Mesenchymal stem cell (in vitro differentiated cells and primary cell): ENCODE measurements at regions not wholly inside any gene's neighbourhood (a gene's known extent, or its start where the extent isn't known, plus 50 kb on each side); places are given as distances from the start of the nearest gene placed in this dataset.
"Not testable (repeated sequence)": the region's sequence is repeated elsewhere in the genome, so short reads cannot be mapped to it uniquely, and the experiment has no call there.

Experiments used
- DNase-seq: peaks from one replicate; pipeline ENCODE4 v3.0.0-alpha.2; 2013
- H2AFZ ChIP-seq: one replicate; pipeline ENCODE4 v1.6.1; 2013; ENCODE audit warnings: low read depth, mild to moderate bottlenecking, control low read depth, inconsistent platforms, low read length, moderate library complexity
- H2AK5ac ChIP-seq: 2 replicates; pipeline ENCODE4 v1.6.1; 2013; ENCODE audit warnings: low read length, moderate library complexity, mild to moderate bottlenecking, inconsistent platforms; ENCODE audit not compliant: severe bottlenecking
- H2BK120ac ChIP-seq: one replicate; pipeline ENCODE4 v1.6.1; 2013; ENCODE audit warnings: low read depth, mild to moderate bottlenecking, inconsistent platforms, low read length, moderate library complexity
- H2BK12ac ChIP-seq, 2 experiments: one replicate each; pipeline ENCODE4 v1.6.1; 2013; ENCODE audit warnings: inconsistent platforms in 2 of 2, low read length in 2 of 2, mild to moderate bottlenecking in 2 of 2, moderate library complexity in 2 of 2, control low read depth in 1 of 2
- H2BK15ac ChIP-seq: one replicate; pipeline ENCODE4 v1.6.1; 2013; ENCODE audit warnings: mild to moderate bottlenecking, low read depth, inconsistent platforms; ENCODE audit not compliant: poor library complexity, severe bottlenecking
- H2BK5ac ChIP-seq: 2 replicates; pipeline ENCODE4 v1.6.1; 2013; ENCODE audit warnings: low read depth, mild to moderate bottlenecking, low read length, control low read depth, inconsistent platforms; ENCODE audit not compliant: poor library complexity, severe bottlenecking
- H3K14ac ChIP-seq, 2 experiments: one replicate each; pipeline ENCODE4 v1.6.1; 2013; ENCODE audit warnings: inconsistent platforms in 2 of 2, low read length in 2 of 2, control low read depth in 1 of 2, mild to moderate bottlenecking in 1 of 2, moderate library complexity in 1 of 2
- H3K18ac ChIP-seq, 2 experiments: one replicate each; pipeline ENCODE4 v1.6.1; 2013; ENCODE audit warnings: inconsistent platforms in 2 of 2, low read length in 2 of 2, control low read depth in 1 of 2, low read depth in 1 of 2, mild to moderate bottlenecking in 1 of 2
- H3K23ac ChIP-seq, 2 experiments: one replicate each; pipeline ENCODE4 v1.6.1; 2013; ENCODE audit warnings: inconsistent platforms in 2 of 2, low read length in 2 of 2, mild to moderate bottlenecking in 2 of 2, moderate library complexity in 2 of 2, control low read depth in 1 of 2
- H3K27ac ChIP-seq: 2 replicates; pipeline ENCODE4 v1.5.1; 2013; ENCODE audit warnings: mild to moderate bottlenecking, moderate library complexity, low read length, control low read depth, inconsistent platforms; ENCODE audit not compliant: poor library complexity, severe bottlenecking
- H3K27me3 ChIP-seq, 2 experiments: 2 replicates each; pipeline versions ENCODE4 v1.6.1 to v1.7.0; 2013; ENCODE audit warnings: low read length in 2 of 2, mild to moderate bottlenecking in 2 of 2, moderate library complexity in 2 of 2, control low read depth in 1 of 2, inconsistent platforms in 1 of 2; ENCODE audit not compliant: control insufficient read depth in 1 of 2, insufficient read depth in 1 of 2
- H3K36me3 ChIP-seq, 2 experiments: 2 replicates each; pipeline versions ENCODE4 v1.6.1 to v1.7.0; 2013; ENCODE audit warnings: low read length in 2 of 2, control low read depth in 1 of 2, inconsistent platforms in 1 of 2, low read depth in 1 of 2, mild to moderate bottlenecking in 1 of 2; ENCODE audit not compliant: insufficient read depth in 2 of 2, control insufficient read depth in 1 of 2
- H3K4ac ChIP-seq, 2 experiments: one replicate each; pipeline ENCODE4 v1.6.1; 2013; ENCODE audit warnings: inconsistent platforms in 2 of 2, low read length in 2 of 2, mild to moderate bottlenecking in 2 of 2, moderate library complexity in 2 of 2, control low read depth in 1 of 2, low read depth in 1 of 2
- H3K4me1 ChIP-seq: 2 replicates; pipeline ENCODE4 v1.6.1; 2013; ENCODE audit warnings: low read depth, low read length, control low read depth; ENCODE audit not compliant: control insufficient read depth, insufficient read depth
- H3K4me2 ChIP-seq: 2 replicates; pipeline ENCODE4 v1.6.1; 2013; ENCODE audit warnings: low read length, mild to moderate bottlenecking, inconsistent platforms; ENCODE audit not compliant: poor library complexity, severe bottlenecking
- H3K4me3 ChIP-seq, 2 experiments: 2 replicates each; pipeline versions ENCODE4 v1.5.1 to v1.7.0; 2013; ENCODE audit warnings: low read length in 2 of 2, mild to moderate bottlenecking in 2 of 2, control low read depth in 1 of 2, low read depth in 1 of 2; ENCODE audit not compliant: insufficient read depth in 1 of 2
- H3K79me1 ChIP-seq: replicated peaks from 2 replicates; pipeline ENCODE4 v1.6.1; 2013; ENCODE audit warnings: mild to moderate bottlenecking, control low read depth, low read length, inconsistent platforms; ENCODE audit not compliant: poor library complexity, severe bottlenecking
- H3K9ac ChIP-seq: 2 replicates; pipeline ENCODE4 v1.7.0; 2013; ENCODE audit warnings: mild to moderate bottlenecking, low read length, moderate library complexity
- H3K9me3 ChIP-seq: 2 replicates; pipeline ENCODE4 v1.7.0; 2013; ENCODE audit warnings: mild to moderate bottlenecking, low read length; ENCODE audit not compliant: control insufficient read depth
- H4K8ac ChIP-seq: one replicate; pipeline ENCODE4 v1.6.1; 2013; ENCODE audit warnings: inconsistent platforms, mild to moderate bottlenecking, low read length, moderate library complexity
- H4K91ac ChIP-seq: one replicate; pipeline ENCODE4 v1.6.1; 2013; ENCODE audit warnings: mild to moderate bottlenecking, low read length, inconsistent platforms
- WGBS: methylation state at CpG from one replicate; pipeline ENCODE4 v1.1.7; 2013; ENCODE audit warnings: mixed read lengths; 5-methylcytosine and 5-hydroxymethylcytosine counted together

- H2BK5ac ChIP-seq, DNase-seq, H2BK15ac ChIP-seq, H3K27ac ChIP-seq, H3K9ac ChIP-seq, H4K8ac ChIP-seq, H3K4ac ChIP-seq, H2BK12ac ChIP-seq, H3K4me1 ChIP-seq, H3K4me3 ChIP-seq, H4K91ac ChIP-seq, H2AFZ ChIP-seq, H3K18ac ChIP-seq, H3K4me2 ChIP-seq, H3K79me1 ChIP-seq, H3K27me3 ChIP-seq, H3K14ac ChIP-seq, H2AK5ac ChIP-seq, H2BK120ac ChIP-seq, H3K36me3 ChIP-seq, H3K9me3 ChIP-seq, H3K23ac ChIP-seq: not testable (repeated sequence)
- no CpG with 5 or more reads among the region's 7 CpGs for WGBS
Observed at GRCh38 chr1:120248726-120249427, 72.6 kb upstream of the SEC22B start.

GRCh38 chr1:120248203-120248602 lies 71.9 kb upstream of the SEC22B start:
- not testable (repeated sequence) for H2BK120ac ChIP-seq, H2BK12ac ChIP-seq, H3K36me3 ChIP-seq, H2BK5ac ChIP-seq, H3K27ac ChIP-seq, H3K4me2 ChIP-seq, H2AFZ ChIP-seq, H3K23ac ChIP-seq, H3K18ac ChIP-seq, H3K9ac ChIP-seq, H3K4me1 ChIP-seq, DNase-seq, H2BK15ac ChIP-seq, H3K4ac ChIP-seq, H3K27me3 ChIP-seq, H3K79me1 ChIP-seq, H3K14ac ChIP-seq, H4K8ac ChIP-seq, H2AK5ac ChIP-seq, H3K9me3 ChIP-seq, H4K91ac ChIP-seq, H3K4me3 ChIP-seq
- WGBS = no CpG with 5 or more reads among the region's 2 CpGs

- H3K4ac ChIP-seq, H2BK15ac ChIP-seq, H2AFZ ChIP-seq, H4K8ac ChIP-seq, DNase-seq, H3K14ac ChIP-seq, H3K9ac ChIP-seq, H2BK12ac ChIP-seq, H3K27me3 ChIP-seq, H2BK120ac ChIP-seq, H3K18ac ChIP-seq, H3K4me1 ChIP-seq, H2AK5ac ChIP-seq, H2BK5ac ChIP-seq, H4K91ac ChIP-seq, H3K79me1 ChIP-seq, H3K9me3 ChIP-seq, H3K4me2 ChIP-seq, H3K23ac ChIP-seq, H3K4me3 ChIP-seq, H3K27ac ChIP-seq, H3K36me3 ChIP-seq: not testable (repeated sequence)
- no CpG with 5 or more reads among the region's 6 CpGs for WGBS
Observed at GRCh38 chr1:120243867-120244266, 67.5 kb upstream of the SEC22B start.

GRCh38 chr1:120242582-120242981 lies 66.3 kb upstream of the SEC22B start:
- H2BK5ac ChIP-seq, H3K4ac ChIP-seq, DNase-seq, H3K4me2 ChIP-seq, H3K27ac ChIP-seq, H3K23ac ChIP-seq, H3K14ac ChIP-seq, H2BK120ac ChIP-seq, H2AFZ ChIP-seq, H3K27me3 ChIP-seq, H3K4me1 ChIP-seq, H2AK5ac ChIP-seq, H3K9ac ChIP-seq, H4K8ac ChIP-seq, H2BK12ac ChIP-seq, H3K36me3 ChIP-seq, H3K9me3 ChIP-seq, H4K91ac ChIP-seq, H2BK15ac ChIP-seq, H3K18ac ChIP-seq, H3K4me3 ChIP-seq, H3K79me1 ChIP-seq: not testable (repeated sequence)
- no CpG with 5 or more reads among the region's 8 CpGs for WGBS
